ENCODE measurements at regions not wholly inside any gene's neighbourhood (a gene's known extent, or its start where the extent isn't known, plus 50 kb on each side); places are given as distances from the start of the nearest gene placed in this dataset.

- CTCF ChIA-PET, result no interaction called here
- Histone ChIP-seq H3K27me3 (ENCODE audit: control insufficient read depth in 2 of 2, insufficient read depth in 2 of 2, low read length in 2 of 2) (peaks cover 4 to 18% of the 10 kb centered on the region in 2 experiments), H3K27ac (ENCODE audit: insufficient read depth, low read depth, low read length) (no peak overlapping the region), H2AFZ (ENCODE audit: low read depth, low read length) (no peak overlapping the region), H3K9me1 (replicated peaks; ENCODE audit: control insufficient read depth, extremely low read depth, insufficient read depth, low read length) (no peaks in the 10 kb centered on the region), H3K79me2 (ENCODE audit: control insufficient read depth, insufficient read depth, low read length) (no peaks in the 10 kb centered on the region), H3K9me3 (replicated peaks; ENCODE audit: control insufficient read depth, insufficient read depth, low read length) (no peaks in the 10 kb centered on the region), H3K4me3 (replicated peaks in 1 of 3; ENCODE audit: insufficient read depth in 1 of 3, low read depth in 1 of 3, low read length in 3 of 3) (no peak overlapping the region), H3K4me2 (ENCODE audit: insufficient read depth, low read length) (no peak overlapping the region), H3K9ac (replicated peaks; ENCODE audit: extremely low read depth, insufficient read depth, low read length) (no peak overlapping the region), H3K36me3 (ENCODE audit: control insufficient read depth in 2 of 2, extremely low read depth in 1 of 2, insufficient read depth in 2 of 2, low read length in 2 of 2) (no peaks in the 10 kb centered on the region), H3K4me1 (ENCODE audit: control insufficient read depth, extremely low read depth, insufficient read depth, low read length) (no peaks in the 10 kb centered on the region), H4K20me1 (replicated peaks; ENCODE audit: control insufficient read depth, extremely low read depth, insufficient read depth, low read length) (no peaks in the 10 kb centered on the region)
- no peak for FAIRE-seq
- no TSS peak for BruUV-seq (replicated peaks)
- dilution Hi-C loops (cut with MboI; ENCODE audit: extremely low pct_ligation_motif_present, low sequenced_read_pairs) (no loop called here), intact Hi-C loops (cut with micrococcal nuclease) (no loop called here)
- DNase-seq (ENCODE audit: low read depth, low spot score), result no peak
- TF ChIP-seq GATA2 (IDR thresholded peaks at IDR 0.05; ENCODE audit: insufficient read depth, insufficient read length, low read depth, low read length) (no peak), FOS (IDR thresholded peaks at IDR 0.05; ENCODE audit: borderline replicate concordance, insufficient read depth, low read length) (no peak), POLR2A (IDR thresholded peaks at IDR 0.05; ENCODE audit: low read depth, low read length) (no peak), JUN (IDR thresholded peaks at IDR 0.05; ENCODE audit: borderline replicate concordance, insufficient read depth, insufficient read length, low read depth) (no peak), MAX (IDR thresholded peaks at IDR 0.05; ENCODE audit: insufficient read depth, insufficient read length) (no peak), CTCF (IDR thresholded peaks at IDR 0.05; ENCODE audit: extremely low read depth in 1 of 2, insufficient read depth in 1 of 2, low read depth in 1 of 2, low read length in 2 of 2) (no peak), MYC (IDR thresholded peaks at IDR 0.05; ENCODE audit: low read depth, low read length) (no peak), POLR2AphosphoS5 (IDR thresholded peaks at IDR 0.05; ENCODE audit: insufficient read depth, low read depth, low read length) (no peak), EZH2 (IDR thresholded peaks at IDR 0.05; ENCODE audit: borderline replicate concordance, low read depth, low read length, severe bottlenecking) (no peak)
- POLR2A ChIA-PET, result no interaction called here
Measured at GRCh38 chr14:101635749-101636560, 74.7 kb downstream of the DIO3 start.

Data from endothelial cell of umbilical vein (primary cell).